DND-41 (cell line): ENCODE measurements at regions not wholly inside any gene's neighbourhood (a gene's known extent, or its start where the extent isn't known, plus 50 kb on each side); places are given as distances from the start of the nearest gene placed in this dataset.

Source experiments
- ATAC-seq: fragments of 200-7000 bp; cut with Tn5 transposase; 3 replicates; pipeline ENCODE4 v1.9.1; 2021; ENCODE audit warnings: low read depth; ENCODE audit not compliant: insufficient read depth
- DNase-seq: peaks from one replicate; pipeline ENCODE4 v3.0.0-alpha.2; 2020
- H2AFZ ChIP-seq: 2 replicates; pipeline ENCODE4 v1.6.0; 2012; ENCODE audit warnings: low read depth, low read length
- H3K27ac ChIP-seq: 2 replicates; pipeline ENCODE4 v1.5.1; 2012; ENCODE audit warnings: low read length, inconsistent platforms
- H3K27me3 ChIP-seq: fragments of 200-600 bp; sonication (generic); 2 replicates; pipeline ENCODE4 v1.6.0; 2012; ENCODE audit warnings: low read length, mild to moderate bottlenecking, inconsistent platforms; ENCODE audit not compliant: insufficient read depth, poor library complexity
- H3K36me3 ChIP-seq: 2 replicates; pipeline ENCODE4 v1.5.1; 2012; ENCODE audit warnings: low read length, inconsistent platforms; ENCODE audit not compliant: insufficient read depth
- H3K4me1 ChIP-seq: 2 replicates; pipeline ENCODE4 v1.5.1; 2012; ENCODE audit warnings: mild to moderate bottlenecking, low read length; ENCODE audit not compliant: insufficient read depth
- H3K4me2 ChIP-seq: 2 replicates; pipeline ENCODE4 v1.6.0; 2012; ENCODE audit warnings: mild to moderate bottlenecking, moderate library complexity, low read length, inconsistent platforms; ENCODE audit not compliant: insufficient read depth
- H3K4me3 ChIP-seq, 2 experiments: fragments of 200-600 bp in 1 of 2; shearing (Covaris generic) in 1 of 2; 2 replicates each; pipeline ENCODE4 v1.5.1; 2012 to 2016; ENCODE audit warnings: inconsistent platforms in 2 of 2, low read length in 2 of 2, mild to moderate bottlenecking in 2 of 2, low read depth in 1 of 2, moderate library complexity in 1 of 2
- H3K79me2 ChIP-seq: 2 replicates; pipeline ENCODE4 v1.6.0; 2012; ENCODE audit warnings: low read length, inconsistent platforms; ENCODE audit not compliant: insufficient read depth
- H3K9ac ChIP-seq: 2 replicates; pipeline ENCODE4 v1.6.0; 2012; ENCODE audit warnings: low read depth, mild to moderate bottlenecking, inconsistent platforms, low read length, moderate library complexity
- H3K9me3 ChIP-seq: 2 replicates; pipeline ENCODE4 v1.5.1; 2012; ENCODE audit warnings: low read length, moderate library complexity, mild to moderate bottlenecking, inconsistent platforms; ENCODE audit not compliant: insufficient read depth, severe bottlenecking
- H4K20me1 ChIP-seq: 2 replicates; pipeline ENCODE4 v1.6.0; 2012; ENCODE audit warnings: low read length; ENCODE audit not compliant: insufficient read depth
- CTCF ChIP-seq: IDR thresholded peaks from 2 replicates; pipeline ENCODE4 v1.5.1; 2012; ENCODE audit warnings: borderline replicate concordance, low read length, moderate library complexity, mild to moderate bottlenecking; ENCODE audit not compliant: poor library complexity, severe bottlenecking; ENCODE audit errors: extremely low read depth
- EZH2 ChIP-seq: IDR thresholded peaks from 3 replicates; pipeline ENCODE4 v1.6.1; 2012; ENCODE audit warnings: borderline replicate concordance, low read depth, mild to moderate bottlenecking, moderate library complexity, low read length, inconsistent platforms; ENCODE audit not compliant: severe bottlenecking

GRCh38 chr16:66196770-66197169 is 169.7 kb upstream of the CDH5 start:
- no peaks in the 10 kb centered on the region for H3K9me3 ChIP-seq
- H2AFZ ChIP-seq, result no peak overlapping the region
- H3K4me2 ChIP-seq, result no peak overlapping the region
- H3K36me3 ChIP-seq, result no peaks in the 10 kb centered on the region
- H3K9ac ChIP-seq, result no peak overlapping the region
- no peaks in the 10 kb centered on the region for H4K20me1 ChIP-seq
- DNase-seq, result no peak
- TF ChIP-seq EZH2 (no peak), CTCF (no peak)
- H3K27me3 ChIP-seq, result no peaks in the 10 kb centered on the region
- no peak for ATAC-seq
- H3K79me2 ChIP-seq, result no peaks in the 10 kb centered on the region
- H3K4me3 ChIP-seq, result no peak overlapping the region
- no peaks in the 10 kb centered on the region for H3K4me1 ChIP-seq
- no peak overlapping the region for H3K27ac ChIP-seq

GRCh38 chr16:66194866-66195265 is 171.6 kb upstream of the CDH5 start:
- Histone ChIP-seq H3K27ac (no peak overlapping the region), H2AFZ (no peak overlapping the region), H4K20me1 (no peaks in the 10 kb centered on the region), H3K9ac (no peak overlapping the region), H3K79me2 (no peaks in the 10 kb centered on the region), H3K4me1 (no peaks in the 10 kb centered on the region), H3K9me3 (peaks cover 2% of the 10 kb centered on the region), H3K4me2 (no peak overlapping the region), H3K4me3 (no peak overlapping the region), H3K36me3 (no peaks in the 10 kb centered on the region), H3K27me3 (no peaks in the 10 kb centered on the region)
- no peak for ATAC-seq
- DNase-seq, result no peak
- no peak for TF ChIP-seq CTCF
- TF ChIP-seq EZH2, result no peak

- H2AFZ ChIP-seq, result no peak overlapping the region
- no peak overlapping the region for H3K27ac ChIP-seq
- H4K20me1 ChIP-seq, result no peaks in the 10 kb centered on the region
- DNase-seq (no peak), ATAC-seq (no peak)
- no peaks in the 10 kb centered on the region for H3K4me1 ChIP-seq
- peaks cover 2% of the 10 kb centered on the region for H3K9me3 ChIP-seq
- H3K4me2 ChIP-seq, result no peak overlapping the region
- H3K27me3 ChIP-seq, result no peaks in the 10 kb centered on the region
- TF ChIP-seq CTCF, result no peak
- TF ChIP-seq EZH2, result no peak
- no peak overlapping the region for H3K9ac ChIP-seq
- no peaks in the 10 kb centered on the region for H3K79me2 ChIP-seq
- no peaks in the 10 kb centered on the region for H3K36me3 ChIP-seq
- H3K4me3 ChIP-seq, result no peak overlapping the region
Measured at GRCh38 chr16:66193543-66194229, 172.8 kb upstream of the CDH5 start.

- H3K4me2 ChIP-seq, result no peak overlapping the region
- H3K4me1 ChIP-seq, result no peaks in the 10 kb centered on the region
- H3K27me3 ChIP-seq, result no peaks in the 10 kb centered on the region
- no peaks in the 10 kb centered on the region for H3K36me3 ChIP-seq
- H4K20me1 ChIP-seq, result no peaks in the 10 kb centered on the region
- ATAC-seq, result no peak
- TF ChIP-seq EZH2 (no peak), CTCF (no peak)
- no peak overlapping the region for H3K4me3 ChIP-seq
- H3K79me2 ChIP-seq, result no peaks in the 10 kb centered on the region
- H3K27ac ChIP-seq, result no peak overlapping the region
- H3K9me3 ChIP-seq, result peaks cover 2% of the 10 kb centered on the region
- H2AFZ ChIP-seq, result no peak overlapping the region
- DNase-seq, result no peak
- no peak overlapping the region for H3K9ac ChIP-seq
Measured at GRCh38 chr16:66190411-66190810, 176.1 kb upstream of the CDH5 start.
